ENCODE measurements at regions not wholly inside any gene's neighbourhood (a gene's known extent, or its start where the extent isn't known, plus 50 kb on each side); places are given as distances from the start of the nearest gene placed in this dataset.

DNA sequence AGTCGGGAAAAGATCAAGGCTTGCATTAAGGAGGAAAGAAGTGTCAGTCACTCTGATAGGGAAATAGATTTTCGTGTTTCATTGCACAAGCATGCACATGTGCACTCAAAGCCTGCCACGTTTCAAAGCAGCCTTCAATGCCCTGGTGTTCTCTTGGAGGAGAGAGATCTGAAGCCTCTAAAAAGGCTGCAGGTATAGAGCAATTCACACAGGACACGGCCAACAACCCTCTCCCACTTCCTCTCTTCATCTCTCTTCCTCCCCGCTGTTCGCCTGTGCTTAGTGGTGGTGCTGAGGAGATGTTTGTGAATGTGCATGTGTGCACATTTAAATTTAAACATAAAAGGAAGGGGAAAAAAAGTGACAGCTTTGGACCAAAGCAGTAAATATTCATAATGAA lies 117.7 kb downstream of the NUF2 start:
- TF ChIP-seq EP300 (IDR thresholded peaks at IDR 0.05; ENCODE audit: borderline replicate concordance) (no peak), TAF1 (IDR thresholded peaks at IDR 0.05; ENCODE audit: low read depth) (no peak), YY1 (IDR thresholded peaks at IDR 0.05; ENCODE audit: low read depth) (no peak), CEBPB (IDR thresholded peaks at IDR 0.05) (no peak), TEAD4 (IDR thresholded peaks at IDR 0.05) (no peak), RAD21 (IDR thresholded peaks at IDR 0.05; ENCODE audit: low read depth) (no peak), ZBTB7A (IDR thresholded peaks at IDR 0.05; ENCODE audit: low read depth) (no peak)
